ENCODE measurements at regions not wholly inside any gene's neighbourhood (a gene's known extent, or its start where the extent isn't known, plus 50 kb on each side); places are given as distances from the start of the nearest gene placed in this dataset.

DNA sequence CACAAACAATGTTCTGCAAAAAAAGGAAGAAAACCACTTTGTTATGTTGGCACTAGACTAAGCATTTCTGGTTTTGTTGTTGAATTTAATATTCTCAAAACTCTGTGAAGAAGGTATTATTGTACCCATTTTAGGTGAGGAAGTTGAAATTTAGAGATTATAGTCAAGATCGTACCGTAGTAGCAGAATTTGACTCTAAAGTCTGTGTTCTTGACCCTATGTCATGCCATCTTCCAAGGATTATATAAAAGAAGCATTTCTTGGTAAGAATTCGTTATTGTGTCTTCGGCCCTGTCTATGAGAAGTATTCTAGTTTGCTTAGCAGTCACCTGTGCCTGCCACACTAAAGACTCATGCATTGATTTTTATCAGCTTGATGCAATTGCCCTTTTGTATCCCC lies 104.4 kb upstream of the MAP9 start:
- no peak for TF ChIP-seq POLR2A (IDR thresholded peaks at IDR 0.05)
- TF ChIP-seq, protein P1, sequence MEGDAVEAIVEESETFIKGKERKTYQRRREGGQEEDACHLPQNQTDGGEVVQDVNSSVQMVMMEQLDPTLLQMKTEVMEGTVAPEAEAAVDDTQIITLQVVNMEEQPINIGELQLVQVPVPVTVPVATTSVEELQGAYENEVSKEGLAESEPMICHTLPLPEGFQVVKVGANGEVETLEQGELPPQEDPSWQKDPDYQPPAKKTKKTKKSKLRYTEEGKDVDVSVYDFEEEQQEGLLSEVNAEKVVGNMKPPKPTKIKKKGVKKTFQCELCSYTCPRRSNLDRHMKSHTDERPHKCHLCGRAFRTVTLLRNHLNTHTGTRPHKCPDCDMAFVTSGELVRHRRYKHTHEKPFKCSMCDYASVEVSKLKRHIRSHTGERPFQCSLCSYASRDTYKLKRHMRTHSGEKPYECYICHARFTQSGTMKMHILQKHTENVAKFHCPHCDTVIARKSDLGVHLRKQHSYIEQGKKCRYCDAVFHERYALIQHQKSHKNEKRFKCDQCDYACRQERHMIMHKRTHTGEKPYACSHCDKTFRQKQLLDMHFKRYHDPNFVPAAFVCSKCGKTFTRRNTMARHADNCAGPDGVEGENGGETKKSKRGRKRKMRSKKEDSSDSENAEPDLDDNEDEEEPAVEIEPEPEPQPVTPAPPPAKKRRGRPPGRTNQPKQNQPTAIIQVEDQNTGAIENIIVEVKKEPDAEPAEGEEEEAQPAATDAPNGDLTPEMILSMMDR (IDR thresholded peaks at IDR 0.05), result no peak
- TF ChIP-seq POLR2AphosphoS5 (IDR thresholded peaks at IDR 0.05), result no peak
- TF ChIP-seq EP300 (IDR thresholded peaks at IDR 0.05), result no peak
